A549 (cell line): ENCODE measurements at regions not wholly inside any gene's neighbourhood (a gene's known extent, or its start where the extent isn't known, plus 50 kb on each side); places are given as distances from the start of the nearest gene placed in this dataset.

Experiments
- TP53 ChIP-seq: fragments of 250-450 bp; sonication (Bioruptor Pico); IDR thresholded peaks from 2 replicates; pipeline ENCODE4 v1.5.0; 2021; ENCODE audit warnings: mild to moderate bottlenecking, moderate library complexity
- TF ChIP-seq, protein P1 (sequence below): fragments of >200 bp; sonication (Bioruptor Twin); formaldehyde crosslinking; IDR thresholded peaks from 3 replicates; pipeline ENCODE4 v1.5.1; 2016

DNA sequence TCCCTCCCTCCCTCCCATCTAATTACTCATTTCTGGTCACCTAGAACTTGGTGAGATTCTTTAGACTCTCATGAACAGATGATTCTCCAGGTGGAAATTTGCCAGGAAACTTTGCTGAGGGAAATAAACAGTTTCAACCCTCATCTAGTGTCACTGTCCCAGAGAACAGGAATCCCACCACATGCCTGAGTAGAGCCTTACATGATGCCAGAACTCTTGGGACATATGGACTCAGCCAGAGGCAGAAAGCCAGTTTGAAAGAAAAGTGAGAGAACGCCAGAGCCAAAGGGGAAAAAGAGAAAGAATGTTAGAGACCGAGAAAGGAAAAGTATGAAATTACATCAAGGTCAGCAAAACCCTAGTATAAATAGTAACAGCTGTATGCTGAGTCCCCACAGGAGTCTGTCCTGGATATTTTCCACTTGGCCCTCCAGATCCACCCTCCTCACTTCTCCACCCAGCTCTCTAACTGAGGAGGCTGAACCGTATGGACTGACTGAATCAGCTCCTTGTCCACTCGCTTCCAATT, 127.5 kb upstream of the COL21A1 start:
- no peak for TF ChIP-seq TP53 (CRISPR knock-in tag)
- TF ChIP-seq, protein P1, sequence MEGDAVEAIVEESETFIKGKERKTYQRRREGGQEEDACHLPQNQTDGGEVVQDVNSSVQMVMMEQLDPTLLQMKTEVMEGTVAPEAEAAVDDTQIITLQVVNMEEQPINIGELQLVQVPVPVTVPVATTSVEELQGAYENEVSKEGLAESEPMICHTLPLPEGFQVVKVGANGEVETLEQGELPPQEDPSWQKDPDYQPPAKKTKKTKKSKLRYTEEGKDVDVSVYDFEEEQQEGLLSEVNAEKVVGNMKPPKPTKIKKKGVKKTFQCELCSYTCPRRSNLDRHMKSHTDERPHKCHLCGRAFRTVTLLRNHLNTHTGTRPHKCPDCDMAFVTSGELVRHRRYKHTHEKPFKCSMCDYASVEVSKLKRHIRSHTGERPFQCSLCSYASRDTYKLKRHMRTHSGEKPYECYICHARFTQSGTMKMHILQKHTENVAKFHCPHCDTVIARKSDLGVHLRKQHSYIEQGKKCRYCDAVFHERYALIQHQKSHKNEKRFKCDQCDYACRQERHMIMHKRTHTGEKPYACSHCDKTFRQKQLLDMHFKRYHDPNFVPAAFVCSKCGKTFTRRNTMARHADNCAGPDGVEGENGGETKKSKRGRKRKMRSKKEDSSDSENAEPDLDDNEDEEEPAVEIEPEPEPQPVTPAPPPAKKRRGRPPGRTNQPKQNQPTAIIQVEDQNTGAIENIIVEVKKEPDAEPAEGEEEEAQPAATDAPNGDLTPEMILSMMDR = no peak
